Mesenchymal stem cell (in vitro differentiated cells and primary cell): ENCODE measurements at regions not wholly inside any gene's neighbourhood (a gene's known extent, or its start where the extent isn't known, plus 50 kb on each side); places are given as distances from the start of the nearest gene placed in this dataset.

Experiments
- DNase-seq: peaks from one replicate; pipeline ENCODE4 v3.0.0-alpha.2; 2013
- H2AFZ ChIP-seq: one replicate; pipeline ENCODE4 v1.6.1; 2013; ENCODE audit warnings: low read depth, mild to moderate bottlenecking, control low read depth, inconsistent platforms, low read length, moderate library complexity
- H2AK5ac ChIP-seq: 2 replicates; pipeline ENCODE4 v1.6.1; 2013; ENCODE audit warnings: low read length, moderate library complexity, mild to moderate bottlenecking, inconsistent platforms; ENCODE audit not compliant: severe bottlenecking
- H2BK120ac ChIP-seq: one replicate; pipeline ENCODE4 v1.6.1; 2013; ENCODE audit warnings: low read depth, mild to moderate bottlenecking, inconsistent platforms, low read length, moderate library complexity
- H2BK12ac ChIP-seq, 2 experiments: one replicate each; pipeline ENCODE4 v1.6.1; 2013; ENCODE audit warnings: inconsistent platforms in 2 of 2, low read length in 2 of 2, mild to moderate bottlenecking in 2 of 2, moderate library complexity in 2 of 2, control low read depth in 1 of 2
- H2BK15ac ChIP-seq: one replicate; pipeline ENCODE4 v1.6.1; 2013; ENCODE audit warnings: mild to moderate bottlenecking, low read depth, inconsistent platforms; ENCODE audit not compliant: poor library complexity, severe bottlenecking
- H2BK5ac ChIP-seq: 2 replicates; pipeline ENCODE4 v1.6.1; 2013; ENCODE audit warnings: low read depth, mild to moderate bottlenecking, low read length, control low read depth, inconsistent platforms; ENCODE audit not compliant: poor library complexity, severe bottlenecking
- H3K14ac ChIP-seq, 2 experiments: one replicate each; pipeline ENCODE4 v1.6.1; 2013; ENCODE audit warnings: inconsistent platforms in 2 of 2, low read length in 2 of 2, control low read depth in 1 of 2, mild to moderate bottlenecking in 1 of 2, moderate library complexity in 1 of 2
- H3K18ac ChIP-seq, 2 experiments: one replicate each; pipeline ENCODE4 v1.6.1; 2013; ENCODE audit warnings: inconsistent platforms in 2 of 2, low read length in 2 of 2, control low read depth in 1 of 2, low read depth in 1 of 2, mild to moderate bottlenecking in 1 of 2
- H3K23ac ChIP-seq, 2 experiments: one replicate each; pipeline ENCODE4 v1.6.1; 2013; ENCODE audit warnings: inconsistent platforms in 2 of 2, low read length in 2 of 2, mild to moderate bottlenecking in 2 of 2, moderate library complexity in 2 of 2, control low read depth in 1 of 2
- H3K27ac ChIP-seq: 2 replicates; pipeline ENCODE4 v1.5.1; 2013; ENCODE audit warnings: mild to moderate bottlenecking, moderate library complexity, low read length, control low read depth, inconsistent platforms; ENCODE audit not compliant: poor library complexity, severe bottlenecking
- H3K27me3 ChIP-seq, 2 experiments: 2 replicates each; pipeline versions ENCODE4 v1.6.1 to v1.7.0; 2013; ENCODE audit warnings: low read length in 2 of 2, mild to moderate bottlenecking in 2 of 2, moderate library complexity in 2 of 2, control low read depth in 1 of 2, inconsistent platforms in 1 of 2; ENCODE audit not compliant: control insufficient read depth in 1 of 2, insufficient read depth in 1 of 2
- H3K36me3 ChIP-seq, 2 experiments: 2 replicates each; pipeline versions ENCODE4 v1.6.1 to v1.7.0; 2013; ENCODE audit warnings: low read length in 2 of 2, control low read depth in 1 of 2, inconsistent platforms in 1 of 2, low read depth in 1 of 2, mild to moderate bottlenecking in 1 of 2; ENCODE audit not compliant: insufficient read depth in 2 of 2, control insufficient read depth in 1 of 2
- H3K4ac ChIP-seq, 2 experiments: one replicate each; pipeline ENCODE4 v1.6.1; 2013; ENCODE audit warnings: inconsistent platforms in 2 of 2, low read length in 2 of 2, mild to moderate bottlenecking in 2 of 2, moderate library complexity in 2 of 2, control low read depth in 1 of 2, low read depth in 1 of 2
- H3K4me1 ChIP-seq: 2 replicates; pipeline ENCODE4 v1.6.1; 2013; ENCODE audit warnings: low read depth, low read length, control low read depth; ENCODE audit not compliant: control insufficient read depth, insufficient read depth
- H3K4me2 ChIP-seq: 2 replicates; pipeline ENCODE4 v1.6.1; 2013; ENCODE audit warnings: low read length, mild to moderate bottlenecking, inconsistent platforms; ENCODE audit not compliant: poor library complexity, severe bottlenecking
- H3K4me3 ChIP-seq, 2 experiments: 2 replicates each; pipeline versions ENCODE4 v1.5.1 to v1.7.0; 2013; ENCODE audit warnings: low read length in 2 of 2, mild to moderate bottlenecking in 2 of 2, control low read depth in 1 of 2, low read depth in 1 of 2; ENCODE audit not compliant: insufficient read depth in 1 of 2
- H3K79me1 ChIP-seq: replicated peaks from 2 replicates; pipeline ENCODE4 v1.6.1; 2013; ENCODE audit warnings: mild to moderate bottlenecking, control low read depth, low read length, inconsistent platforms; ENCODE audit not compliant: poor library complexity, severe bottlenecking
- H3K9ac ChIP-seq: 2 replicates; pipeline ENCODE4 v1.7.0; 2013; ENCODE audit warnings: mild to moderate bottlenecking, low read length, moderate library complexity
- H3K9me3 ChIP-seq: 2 replicates; pipeline ENCODE4 v1.7.0; 2013; ENCODE audit warnings: mild to moderate bottlenecking, low read length; ENCODE audit not compliant: control insufficient read depth
- H4K8ac ChIP-seq: one replicate; pipeline ENCODE4 v1.6.1; 2013; ENCODE audit warnings: inconsistent platforms, mild to moderate bottlenecking, low read length, moderate library complexity
- H4K91ac ChIP-seq: one replicate; pipeline ENCODE4 v1.6.1; 2013; ENCODE audit warnings: mild to moderate bottlenecking, low read length, inconsistent platforms
- WGBS: methylation state at CpG from one replicate; pipeline ENCODE4 v1.1.7; 2013; ENCODE audit warnings: mixed read lengths; 5-methylcytosine and 5-hydroxymethylcytosine counted together

- Histone ChIP-seq H3K36me3 (peaks cover 2 to 5% of the 10 kb centered on the region in 2 experiments), H4K8ac (no peak overlapping the region), H3K4me1 (peaks cover 4% of the 10 kb centered on the region), H3K14ac (no peak overlapping the region), H3K23ac (no peak overlapping the region), H3K9ac (no peak overlapping the region), H3K27ac (no peak overlapping the region), H3K4me3 (no peak overlapping the region), H3K4ac (no peak overlapping the region), H3K27me3 (no peaks in the 10 kb centered on the region), H2AFZ (no peak overlapping the region), H3K79me1 (peaks cover 17% of the 10 kb centered on the region), H2BK12ac (no peak overlapping the region), H2BK5ac (no peak overlapping the region), H2BK120ac (no peak overlapping the region), H3K4me2 (no peak overlapping the region), H3K18ac (no peak overlapping the region), H2AK5ac (no peak overlapping the region), H4K91ac (no peak overlapping the region), H3K9me3 (no peaks in the 10 kb centered on the region), H2BK15ac (no peak overlapping the region)
- no CpG with 5 or more reads among the region's 1 CpG for WGBS
- DNase-seq: no peak
Observed at GRCh38 chr17:63070031-63070430, 104.0 kb downstream of the TANC2 start.

GRCh38 chr17:63071797-63072196 is 105.8 kb downstream of the TANC2 start:
- H2BK12ac ChIP-seq: no peak overlapping the region
- H3K9ac ChIP-seq: no peak overlapping the region
- H3K9me3 ChIP-seq: no peaks in the 10 kb centered on the region
- H4K91ac ChIP-seq: no peak overlapping the region
- peaks cover 9% of the 10 kb centered on the region for H3K79me1 ChIP-seq
- no peak overlapping the region for H3K4ac ChIP-seq
- WGBS: 99% methylated on average over 2 of the region's 2 CpGs
- no peak overlapping the region for H4K8ac ChIP-seq
- H3K27ac ChIP-seq: no peak overlapping the region
- no peak overlapping the region for H3K4me2 ChIP-seq
- no peak overlapping the region for H2AFZ ChIP-seq
- no peak overlapping the region for H3K4me3 ChIP-seq
- no peak overlapping the region for H2AK5ac ChIP-seq
- H2BK15ac ChIP-seq: no peak overlapping the region
- H2BK120ac ChIP-seq: no peak overlapping the region
- DNase-seq: no peak
- H3K14ac ChIP-seq: no peak overlapping the region
- no peaks in the 10 kb centered on the region for H3K36me3 ChIP-seq
- no peak overlapping the region for H3K18ac ChIP-seq
- H2BK5ac ChIP-seq: no peak overlapping the region
- no peaks in the 10 kb centered on the region for H3K27me3 ChIP-seq
- H3K23ac ChIP-seq: no peak overlapping the region
- H3K4me1 ChIP-seq: no peaks in the 10 kb centered on the region

GRCh38 chr17:63075969-63076368 is 109.9 kb downstream of the TANC2 start:
- Histone ChIP-seq H2AFZ (no peak overlapping the region), H3K14ac (no peak overlapping the region), H3K9me3 (no peaks in the 10 kb centered on the region), H2BK120ac (no peak overlapping the region), H2BK5ac (no peak overlapping the region), H2BK15ac (no peak overlapping the region), H3K18ac (no peak overlapping the region), H3K4me3 (no peak overlapping the region), H3K4me2 (no peak overlapping the region), H3K4me1 (no peaks in the 10 kb centered on the region), H3K23ac (no peak overlapping the region), H3K27me3 (no peaks in the 10 kb centered on the region), H4K91ac (no peak overlapping the region), H2AK5ac (no peak overlapping the region), H3K79me1 (peaks cover 3% of the 10 kb centered on the region), H4K8ac (no peak overlapping the region), H2BK12ac (no peak overlapping the region), H3K36me3 (no peaks in the 10 kb centered on the region), H3K9ac (no peak overlapping the region), H3K4ac (no peak overlapping the region), H3K27ac (no peak overlapping the region)
- no peak for DNase-seq
- no CpG with 5 or more reads among the region's 1 CpG for WGBS

- Histone ChIP-seq H2AFZ (no peak overlapping the region), H2BK5ac (no peak overlapping the region), H3K9me3 (no peaks in the 10 kb centered on the region), H2BK12ac (no peak overlapping the region), H3K23ac (no peak overlapping the region), H3K4me2 (no peak overlapping the region), H2BK120ac (no peak overlapping the region), H3K9ac (no peak overlapping the region), H3K4me1 (no peaks in the 10 kb centered on the region), H3K4me3 (no peak overlapping the region), H3K79me1 (peaks cover 6% of the 10 kb centered on the region), H3K36me3 (no peaks in the 10 kb centered on the region), H2BK15ac (no peak overlapping the region), H3K18ac (no peak overlapping the region), H3K14ac (no peak overlapping the region), H2AK5ac (no peak overlapping the region), H3K27ac (no peak overlapping the region), H3K27me3 (no peaks in the 10 kb centered on the region), H4K91ac (no peak overlapping the region), H4K8ac (no peak overlapping the region), H3K4ac (no peak overlapping the region)
- no peak for DNase-seq
- 71% methylated on average over 3 of the region's 3 CpGs for WGBS
Observed at GRCh38 chr17:63078707-63079106, 112.7 kb downstream of the TANC2 start.
